GM21717 (cell line): ENCODE measurements at regions not wholly inside any gene's neighbourhood (a gene's known extent, or its start where the extent isn't known, plus 50 kb on each side); places are given as distances from the start of the nearest gene placed in this dataset.

Source experiments
- ATAC-seq: cut with Tn5 transposase; IDR thresholded peaks from one replicate; pipeline ENCODE4 v1.9.1; 2021; ENCODE audit warnings: mild to moderate bottlenecking, moderate library complexity; ENCODE audit not compliant: unreplicated experiment

GRCh38 chr17:70775679-70776078, 606.3 kb downstream of the KCNJ2 start:
- ATAC-seq, result no peak

GRCh38 chr17:70776441-70776840, 607.1 kb downstream of the KCNJ2 start:
- ATAC-seq, result no peak

DNA sequence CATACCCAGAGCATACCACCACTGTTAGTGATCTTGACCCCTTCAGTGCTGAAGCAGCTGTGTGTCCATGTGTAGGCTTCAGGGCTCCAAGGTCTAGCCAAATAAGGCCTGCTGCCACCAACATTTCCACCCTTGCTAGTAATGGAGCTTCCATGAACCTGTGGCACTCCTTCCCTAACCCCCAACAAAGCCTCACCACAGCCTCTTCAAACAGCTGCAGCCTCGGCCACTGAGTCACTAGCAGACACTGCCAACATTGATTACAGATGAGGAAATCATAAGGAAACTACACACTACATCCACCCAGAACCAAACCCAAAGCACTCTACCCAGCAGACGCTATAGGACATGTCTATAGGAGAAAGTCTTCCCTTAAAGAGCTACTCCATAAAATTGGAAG, 610.7 kb downstream of the KCNJ2 start:
- no peak for ATAC-seq

GRCh38 chr17:70786081-70786480, 616.7 kb downstream of the KCNJ2 start:
- no peak for ATAC-seq

GRCh38 chr17:70787721-70788300, 618.5 kb downstream of the KCNJ2 start:
- ATAC-seq, result no peak

- no peak for ATAC-seq
Measured at GRCh38 chr17:70791748-70792443, 622.6 kb downstream of the KCNJ2 start.

- ATAC-seq, result no peak
Measured at GRCh38 chr17:70794738-70795137, 625.4 kb downstream of the KCNJ2 start.

DNA sequence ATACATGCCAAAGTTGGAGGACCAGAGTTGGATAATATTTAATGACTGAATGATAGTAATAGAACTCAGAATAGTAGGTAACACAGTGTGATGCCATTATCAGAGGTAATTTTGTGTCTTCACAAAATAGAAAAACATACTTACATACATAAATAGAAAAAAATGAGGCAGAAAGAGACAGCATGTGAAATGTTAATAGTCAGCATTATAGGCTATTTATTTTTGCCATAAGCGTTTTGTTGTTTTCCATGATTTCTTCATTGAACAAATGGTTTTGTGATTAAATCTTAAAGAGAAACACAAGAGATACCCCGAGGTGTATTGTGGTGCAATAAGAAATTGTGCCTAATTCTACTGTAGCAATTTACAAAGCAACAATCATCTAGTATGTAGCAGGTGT, 626.3 kb downstream of the KCNJ2 start:
- ATAC-seq, result no peak

GRCh38 chr17:70796757-70797156, 627.4 kb downstream of the KCNJ2 start:
- no peak for ATAC-seq

DNA sequence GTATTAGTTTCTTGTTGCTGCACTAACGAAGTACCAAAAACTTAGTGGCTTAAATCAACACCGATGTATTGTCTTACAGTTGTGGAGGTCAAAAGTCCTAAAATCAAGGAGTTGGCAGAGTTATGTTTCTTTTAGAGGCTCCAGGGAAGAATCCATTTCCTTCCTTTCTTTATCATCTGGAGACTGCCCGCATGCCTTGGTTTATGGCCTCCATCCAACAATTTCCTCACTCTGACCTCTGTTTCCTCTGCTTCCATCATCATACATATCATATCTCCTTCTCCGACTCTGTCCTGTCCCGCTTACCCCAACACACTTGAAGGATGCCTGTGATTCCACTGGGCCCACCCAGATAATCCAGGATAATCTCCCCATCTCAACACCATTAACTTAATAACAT, 627.8 kb downstream of the KCNJ2 start:
- ATAC-seq, result no peak

DNA sequence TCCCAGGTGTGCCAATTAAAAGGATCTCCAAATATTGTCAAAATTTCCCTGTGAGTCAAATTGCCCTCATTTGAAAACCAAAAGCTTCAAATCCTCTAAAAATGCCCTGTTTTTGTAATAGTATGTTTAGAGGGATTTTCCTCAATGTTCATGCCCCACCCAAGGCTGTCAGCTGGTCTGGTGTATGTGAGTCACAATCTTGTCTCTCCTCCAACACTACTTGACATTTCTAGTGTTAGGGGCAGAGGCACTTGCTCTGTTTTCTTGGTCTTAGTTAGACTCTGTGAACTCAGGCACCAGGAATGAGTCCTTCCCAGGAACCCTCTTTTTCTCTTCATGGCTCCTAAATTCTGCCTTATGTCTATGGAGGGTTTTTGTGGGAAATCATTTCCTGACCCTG, 634.8 kb downstream of the KCNJ2 start:
- no peak for ATAC-seq

GRCh38 chr17:70808596-70808995, 639.3 kb downstream of the KCNJ2 start:
- ATAC-seq, result no peak

DNA sequence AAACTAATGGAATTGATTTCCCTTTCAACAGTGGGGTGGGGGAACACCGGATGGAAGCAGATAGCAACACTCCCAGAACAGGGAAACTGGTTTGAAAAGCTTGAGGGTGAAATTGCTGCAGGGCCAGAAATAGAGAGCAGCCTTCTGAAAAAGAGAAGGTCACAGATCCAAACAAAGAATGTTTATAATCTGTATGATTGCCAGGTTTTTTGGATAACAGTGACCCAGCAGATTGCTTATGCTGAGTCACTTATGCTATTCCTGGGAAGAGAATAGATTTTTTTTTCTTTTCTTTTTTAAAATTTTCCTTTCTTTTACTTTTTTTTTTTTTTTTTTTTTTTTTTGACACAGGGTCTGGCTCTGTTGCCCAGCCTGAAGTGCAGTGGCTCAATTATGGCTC, 641.3 kb downstream of the KCNJ2 start:
- ATAC-seq, result no peak

- ATAC-seq, result no peak
Measured at GRCh38 chr17:70813355-70813930, 644.1 kb downstream of the KCNJ2 start.

GRCh38 chr17:70819183-70819582, 649.9 kb downstream of the KCNJ2 start:
- ATAC-seq, result no peak

GRCh38 chr17:70820276-70820675, 650.9 kb downstream of the KCNJ2 start:
- no peak for ATAC-seq

GRCh38 chr17:70825321-70826125, 656.2 kb downstream of the KCNJ2 start:
- no peak for ATAC-seq

- no peak for ATAC-seq
Measured at GRCh38 chr17:70829876-70830275, 660.5 kb downstream of the KCNJ2 start.

GRCh38 chr17:70834039-70834438, 664.7 kb downstream of the KCNJ2 start:
- ATAC-seq, result no peak

- no peak for ATAC-seq
Measured at GRCh38 chr17:70848785-70849184, 679.5 kb downstream of the KCNJ2 start.

DNA sequence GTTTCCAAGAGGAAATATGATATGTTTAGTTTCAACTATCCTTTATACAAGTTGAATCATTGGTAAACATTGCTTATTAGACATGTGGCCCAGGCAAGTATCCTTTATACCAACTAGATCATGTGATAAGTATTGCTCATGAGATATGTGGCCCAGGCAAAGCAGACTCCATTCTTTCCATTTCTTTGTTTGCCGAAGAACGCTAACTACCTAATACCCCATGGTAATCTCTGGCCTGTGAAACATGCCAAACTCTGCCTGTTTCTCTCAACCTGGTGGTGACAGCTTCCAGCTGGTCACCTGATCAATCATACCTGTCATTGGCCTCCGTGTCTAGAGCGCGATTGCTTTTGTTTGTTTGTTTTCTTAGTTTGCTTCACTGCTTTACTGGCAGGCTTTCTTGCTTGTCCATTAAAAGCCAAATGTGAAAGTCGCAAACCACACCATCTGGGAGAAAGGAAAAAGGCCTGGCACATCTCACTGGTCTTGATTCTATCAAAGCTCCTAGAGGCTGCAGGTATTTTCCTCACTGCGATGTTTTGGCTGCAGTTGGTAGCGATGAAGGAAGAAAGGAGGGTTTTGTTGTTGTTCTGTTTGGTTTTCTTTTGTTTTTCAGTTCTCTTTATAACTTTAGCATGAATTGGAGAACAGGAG, 686.2 kb downstream of the KCNJ2 start:
- ATAC-seq, result no peak
